Fibroblast of lung (primary cell): ENCODE measurements at regions not wholly inside any gene's neighbourhood (a gene's known extent, or its start where the extent isn't known, plus 50 kb on each side); places are given as distances from the start of the nearest gene placed in this dataset.

Experiments
- CTCF ChIP-seq, 2 donors: IDR thresholded peaks in 1 of 2; conservative IDR thresholded peaks in 1 of 2; 1 replicate in 1 of 2; 2 replicates in 1 of 2; pipeline ENCODE4 v1.5.1; 2011 to 2012; ENCODE audit warnings: low read length in 2 of 2, control low read depth in 1 of 2, inconsistent platforms in 1 of 2, low read depth in 1 of 2, mild to moderate bottlenecking in 1 of 2
- EZH2 ChIP-seq: IDR thresholded peaks from 2 replicates; pipeline ENCODE4 v1.5.1; 2012; ENCODE audit warnings: low read length, control low read depth, mild to moderate bottlenecking; ENCODE audit errors: missing control alignments

GRCh38 chr13:88754141-88754540 is 1083.0 kb downstream of the SLITRK5 start:
- TF ChIP-seq CTCF (conservative IDR thresholded peaks at IDR 0.05 in 1 of 2, IDR thresholded peaks at IDR 0.05 in 1 of 2; ENCODE audit: low read depth in 1 of 2, low read length in 2 of 2), result no peak
- no peak for TF ChIP-seq EZH2
